HCT116 (cell line): ENCODE measurements at regions not wholly inside any gene's neighbourhood (a gene's known extent, or its start where the extent isn't known, plus 50 kb on each side); places are given as distances from the start of the nearest gene placed in this dataset.

ENCODE experiments used
- ATAC-seq: fragments of 200-7000 bp; cut with Tn5 transposase; 2 replicates; pipeline ENCODE4 v1.9.1; 2020; ENCODE audit warnings: mild to moderate bottlenecking, moderate library complexity
- BruUV-seq: library from RNA; stranded (reverse); fragments of 400-500 nt; replicated peaks from 2 replicates; lab custom pipeline; 2021; lab: Mats Ljungman, UMichigan
- CTCF ChIA-PET: fragments of 300-600 bp; sonication (Branson Sonifier 250); formaldehyde crosslinking; loops from one replicate; lab custom pipeline; 2021; ENCODE audit warnings: antibody characterized with exemption; lab: Charles Lee
- POLR2A ChIA-PET: fragments of 300-600, 350-600 bp; sonication (Branson Sonifier 250); formaldehyde crosslinking; loops from one replicate; lab custom pipeline; 2021; ENCODE audit warnings: antibody characterized with exemption; lab: Charles Lee
- RAD21 ChIA-PET, 2 experiments: fragments of 300-600 bp; sonication (Branson Sonifier 250); formaldehyde crosslinking; loops; one replicate each; lab custom pipeline; 2023; ENCODE audit warnings: low total read pairs in 2 of 2; ENCODE audit not compliant: uncharacterized antibody in 2 of 2, unreplicated experiment in 2 of 2, low non-redundant PET in 1 of 2; lab: Charles Lee
- DNase-seq: peaks from one replicate; pipeline ENCODE4 v3.0.0-alpha.2; 2010; ENCODE audit warnings: low read depth, low spot score
- H2AFZ ChIP-seq: fragments of 200-600 bp; shearing (Covaris generic), sonication (generic); 2 replicates; pipeline ENCODE4 v1.6.1; 2017; ENCODE audit warnings: low read depth, mixed run types, mixed read lengths, antibody characterized with exemption, low read length; ENCODE audit not compliant: poor library complexity, severe bottlenecking
- H3K27ac ChIP-seq: 2 replicates; pipeline ENCODE4 v1.5.1; 2012; ENCODE audit warnings: low read depth, low read length
- H3K27me3 ChIP-seq: fragments of 200-600 bp; sonication (generic); 2 replicates; pipeline ENCODE4 v1.6.1; 2016; ENCODE audit warnings: mixed run types, low read length, mixed read lengths; ENCODE audit not compliant: insufficient read depth
- H3K36me3 ChIP-seq, 2 experiments: fragments of 200-500 bp in 1 of 2; fragments of 200-600 bp in 1 of 2; sonication (Bioruptor generic) in 1 of 2; sonication (generic) in 1 of 2; 2 replicates each; pipeline versions ENCODE4 v1.5.1 to v1.6.1; 2014 to 2016; ENCODE audit warnings: low read length in 2 of 2, inconsistent platforms in 1 of 2, mixed read lengths in 1 of 2, mixed run types in 1 of 2; ENCODE audit not compliant: insufficient read depth in 2 of 2, control insufficient read depth in 1 of 2
- H3K4me1 ChIP-seq, 2 experiments: fragments of 200-600 bp in 1 of 2; sonication (generic) in 1 of 2; 2 replicates each; pipeline versions ENCODE4 v1.5.1 to v1.6.1; 2012 to 2017; ENCODE audit warnings: low read length in 2 of 2, inconsistent platforms in 1 of 2, mild to moderate bottlenecking in 1 of 2, mixed read lengths in 1 of 2, mixed run types in 1 of 2, moderate library complexity in 1 of 2; ENCODE audit not compliant: insufficient read depth in 2 of 2, control insufficient read depth in 1 of 2
- H3K4me2 ChIP-seq: fragments of 200-600 bp; sonication (generic); 2 replicates; pipeline ENCODE4 v1.6.1; 2017; ENCODE audit warnings: mixed run types, low read length, mixed read lengths
- H3K4me3 ChIP-seq, 2 experiments: fragments of 200-600 bp in 1 of 2; sonication (generic) in 1 of 2; replicated peaks in 1 of 2; 2 replicates each; pipeline ENCODE4 v1.5.1; 2011 to 2016; ENCODE audit warnings: low read length in 2 of 2, control low read depth in 1 of 2, low read depth in 1 of 2, mild to moderate bottlenecking in 1 of 2, mixed read lengths in 1 of 2, mixed run types in 1 of 2
- H3K79me2 ChIP-seq: fragments of 200-600 bp; sonication (generic); 2 replicates; pipeline ENCODE4 v1.6.1; 2017; ENCODE audit warnings: mild to moderate bottlenecking, mixed run types, low read length, moderate library complexity, mixed read lengths; ENCODE audit not compliant: insufficient read depth
- H3K9ac ChIP-seq: fragments of 200-600 bp; sonication (generic); 2 replicates; pipeline ENCODE4 v1.6.1; 2016; ENCODE audit warnings: low read length, mixed read lengths
- H3K9me2 ChIP-seq: fragments of 200-600 bp; sonication (generic), shearing (Covaris generic); 2 replicates; pipeline ENCODE4 v1.6.1; 2017; ENCODE audit warnings: mixed run types, mild to moderate bottlenecking, moderate library complexity; ENCODE audit not compliant: insufficient read depth
- H3K9me3 ChIP-seq, 2 experiments: fragments of 200-500 bp in 1 of 2; fragments of 200-600 bp in 1 of 2; sonication (Bioruptor generic) in 1 of 2; sonication (generic) in 1 of 2; 2 replicates each; pipeline ENCODE4 v1.6.1; 2014 to 2017; ENCODE audit warnings: low read length in 2 of 2, mixed read lengths in 2 of 2, inconsistent platforms in 1 of 2, low read depth in 1 of 2, mild to moderate bottlenecking in 1 of 2, mixed run types in 1 of 2, moderate library complexity in 1 of 2; ENCODE audit not compliant: control insufficient read depth in 1 of 2, insufficient read depth in 1 of 2
- H4K20me1 ChIP-seq: fragments of 200-600 bp; sonication (generic), shearing (Covaris generic); 2 replicates; pipeline ENCODE4 v1.6.1; 2017; ENCODE audit warnings: mixed run types, mild to moderate bottlenecking, moderate library complexity; ENCODE audit not compliant: insufficient read depth
- CEBPB ChIP-seq: IDR thresholded peaks from 2 replicates; pipeline ENCODE4 v1.6.1; 2012; ENCODE audit warnings: low read depth
- EZH2phosphoT487 ChIP-seq: fragments of 200-600 bp; IDR thresholded peaks from 2 replicates; pipeline ENCODE4 v1.6.1; 2018; ENCODE audit warnings: antibody characterized with exemption, borderline replicate concordance
- FOSL1 ChIP-seq: IDR thresholded peaks from 2 replicates; pipeline ENCODE4 v1.6.1; 2012; ENCODE audit warnings: low read depth
- JUND ChIP-seq: IDR thresholded peaks from 2 replicates; pipeline ENCODE4 v1.6.1; 2012
- MAX ChIP-seq: IDR thresholded peaks from 2 replicates; pipeline ENCODE4 v1.6.1; 2012
- POLR2A ChIP-seq: IDR thresholded peaks from 2 replicates; pipeline ENCODE4 v1.7.0; 2011; ENCODE audit warnings: borderline replicate concordance; ENCODE audit not compliant: insufficient read depth, insufficient read length; ENCODE audit errors: extremely low read depth
- POLR2AphosphoS5 ChIP-seq: IDR thresholded peaks from 2 replicates; pipeline ENCODE4 v1.6.1; 2011; ENCODE audit warnings: mild to moderate bottlenecking, low read depth, low read length, moderate library complexity
- RAD21 ChIP-seq: IDR thresholded peaks from 2 replicates; pipeline ENCODE4 v1.6.1; 2012; ENCODE audit warnings: low read depth, mild to moderate bottlenecking
- REST ChIP-seq: IDR thresholded peaks from 2 replicates; pipeline ENCODE4 v1.6.1; 2012; ENCODE audit warnings: low read depth
- SP1 ChIP-seq: IDR thresholded peaks from 2 replicates; pipeline ENCODE4 v1.6.1; 2012; ENCODE audit warnings: low read depth
- TCF7L2 ChIP-seq: IDR thresholded peaks from 2 replicates; pipeline ENCODE4 v1.7.0; 2011; ENCODE audit warnings: borderline replicate concordance, inconsistent platforms; ENCODE audit not compliant: insufficient read depth, insufficient read length; ENCODE audit errors: extremely low read depth
- ZFX ChIP-seq: fragments of 450-650 bp; IDR thresholded peaks from 2 replicates; pipeline ENCODE4 v1.6.1; 2017
- ZNF274 ChIP-seq: fragments of 200-500 bp; sonication (Bioruptor generic); IDR thresholded peaks from 2 replicates; pipeline ENCODE4 v1.6.1; 2014; ENCODE audit warnings: mild to moderate bottlenecking, low read depth, low read length, inconsistent platforms
- intact Hi-C: fragments of 100-400 bp; cut with micrococcal nuclease; formaldehyde crosslinking; loops from 2 replicates; pipeline ENCODE4 v1.10.0; 2022

- H3K27me3 ChIP-seq = no peaks in the 10 kb centered on the region
- H3K27ac ChIP-seq = no peak overlapping the region
- H3K79me2 ChIP-seq = no peaks in the 10 kb centered on the region
- no peak overlapping the region for H3K4me3 ChIP-seq
- no TSS peak for BruUV-seq
- H3K4me1 ChIP-seq = no peaks in the 10 kb centered on the region
- CTCF ChIA-PET = no interaction called here
- peaks cover 0 to 5% of the 10 kb centered on the region in 2 experiments; a peak in 1 of 4 replicates for H3K9me3 ChIP-seq
- H2AFZ ChIP-seq = no peak overlapping the region
- no peak for TF ChIP-seq POLR2A
- no peak for TF ChIP-seq REST
- no peak for TF ChIP-seq SP1
- TF ChIP-seq ZNF274 = no peak
- no peak for TF ChIP-seq POLR2AphosphoS5
- TF ChIP-seq FOSL1 = no peak
- no peak for TF ChIP-seq MAX
- no peak for TF ChIP-seq RAD21
- TF ChIP-seq JUND = no peak
- no peak for TF ChIP-seq TCF7L2
- TF ChIP-seq CEBPB = no peak
- TF ChIP-seq EZH2phosphoT487 = no peak
- no peak for TF ChIP-seq ZFX
- TF ChIP-seq, all 23 proteins: peak for 0
- no peaks in the 10 kb centered on the region for H4K20me1 ChIP-seq
- RAD21 ChIA-PET = no interaction called here
- H3K9ac ChIP-seq = no peak overlapping the region
- ATAC-seq (no peak), DNase-seq (no peak)
- H3K9me2 ChIP-seq = no peaks in the 10 kb centered on the region
- intact Hi-C loops = no loop called here
- no peak overlapping the region for H3K4me2 ChIP-seq
- H3K36me3 ChIP-seq = no peaks in the 10 kb centered on the region
- POLR2A ChIA-PET = no interaction called here
Measured at GRCh38 chr9:73951147-73951546, 546.0 kb upstream of the RORB start.
